Gastrocnemius medialis (tissue), 4 donors: ENCODE measurements at regions not wholly inside any gene's neighbourhood (a gene's known extent, or its start where the extent isn't known, plus 50 kb on each side); places are given as distances from the start of the nearest gene placed in this dataset.

Experiments used
- ATAC-seq, 2 donors: fragments of 150-250 bp; one replicate each; pipeline ENCODE4 v1.9.1; 2016
- DNase-seq, 2 donors: peaks; one replicate each; pipeline ENCODE4 v3.0.0-alpha.2; 2019
- H3K27ac ChIP-seq, 4 donors: fragments of 200-600 bp; sonication (generic); 1 replicate in 1 of 4; 2 replicates in 3 of 4; pipeline ENCODE4 v1.5.1; 2016 to 2018; ENCODE audit warnings: mild to moderate bottlenecking in 2 of 4, moderate library complexity in 1 of 4
- H3K27me3 ChIP-seq, 3 donors: fragments of 200-600 bp; sonication (generic) in 2 of 3; 1 replicate in 1 of 3; 2 replicates in 2 of 3; pipeline versions ENCODE4 v1.5.1 to v1.6.0; 2016 to 2019; ENCODE audit warnings: mild to moderate bottlenecking in 1 of 3, moderate library complexity in 1 of 3
- H3K36me3 ChIP-seq, 2 donors: fragments of 200-600 bp; sonication (generic) in 1 of 2; one replicate each; pipeline ENCODE4 v1.5.1; 2017 to 2018
- H3K4me1 ChIP-seq, 2 donors: fragments of 200-600 bp; sonication (generic) in 1 of 2; one replicate each; pipeline ENCODE4 v1.5.1; 2016 to 2017; ENCODE audit warnings: mild to moderate bottlenecking in 2 of 2
- H3K4me3 ChIP-seq, 4 donors: fragments of 200-600 bp; sonication (generic) in 3 of 4; 1 replicate in 1 of 4; 2 replicates in 3 of 4; pipeline ENCODE4 v1.5.1; 2016 to 2019; ENCODE audit warnings: mild to moderate bottlenecking in 2 of 4
- H3K9me3 ChIP-seq, 3 donors: fragments of 200-600 bp; sonication (generic) in 2 of 3; 1 replicate in 1 of 3; 2 replicates in 2 of 3; pipeline ENCODE4 v1.5.1; 2016 to 2019
- CTCF ChIP-seq, 5 experiments: fragments of 450-650 bp in 3 of 5; fragments of 200-600 bp in 2 of 5; sonication (generic) in 2 of 5; IDR thresholded peaks in 4 of 5; conservative IDR thresholded peaks in 1 of 5; 1 replicate in 4 of 5; 2 replicates in 1 of 5; pipeline ENCODE4 v1.5.1; 2016 to 2019; ENCODE audit warnings: antibody characterized with exemption in 5 of 5, mild to moderate bottlenecking in 3 of 5, moderate library complexity in 3 of 5
- POLR2A ChIP-seq, 2 donors: fragments of 450-650 bp; IDR thresholded peaks; one replicate each; pipeline ENCODE4 v1.6.1; 2017; ENCODE audit warnings: antibody characterized with exemption in 2 of 2, mild to moderate bottlenecking in 2 of 2, moderate library complexity in 2 of 2
- in situ Hi-C, 4 donors: fragments of 200-750 bp; cut with MboI; loops; one replicate each; pipeline versions ENCODE4 v1.15.0 to v1.8.0; 2017; ENCODE audit warnings: low sequenced_read_pairs in 4 of 4
- intact Hi-C: fragments of 100-400 bp; cut with DNase I; formaldehyde crosslinking; loops from one replicate; pipeline ENCODE4 v1.15.1; 2023; ENCODE audit warnings: low total_unique reads

GRCh38 chr20:55740076-55740475 is 265.2 kb downstream of the CBLN4 start:
- no peak for DNase-seq

GRCh38 chr20:55730321-55730720 is 275.0 kb downstream of the CBLN4 start:
- H3K9me3 ChIP-seq: no peaks in the 10 kb centered on the region

More at GRCh38 chr20:55740076-55740475, 265.2 kb downstream of the CBLN4 start:
- intact Hi-C loops (no loop called here), in situ Hi-C loops (no loop called here)
- H3K4me3 ChIP-seq: no peak overlapping the region
- H3K9me3 ChIP-seq: no peaks in the 10 kb centered on the region
- no peak for TF ChIP-seq CTCF (IDR thresholded peaks at IDR 0.05 in 4 of 5, conservative IDR thresholded peaks at IDR 0.05 in 1 of 5)
- no peak for TF ChIP-seq POLR2A (IDR thresholded peaks at IDR 0.05)
- no peaks in the 10 kb centered on the region for H3K36me3 ChIP-seq
- H3K4me1 ChIP-seq: no peaks in the 10 kb centered on the region
- no peak for ATAC-seq
- no peak overlapping the region for H3K27ac ChIP-seq
- H3K27me3 ChIP-seq: no peaks in the 10 kb centered on the region

GRCh38 chr20:55714736-55715135 is 290.6 kb downstream of the CBLN4 start:
- TF ChIP-seq POLR2A (IDR thresholded peaks at IDR 0.05) (no peak), CTCF (IDR thresholded peaks at IDR 0.05 in 4 of 5, conservative IDR thresholded peaks at IDR 0.05 in 1 of 5) (no peak)
- no peaks in the 10 kb centered on the region for H3K9me3 ChIP-seq
- ATAC-seq (no peak), DNase-seq (no peak)
- intact Hi-C loops: no loop called here
- no peak overlapping the region for H3K4me3 ChIP-seq
- H3K4me1 ChIP-seq: no peaks in the 10 kb centered on the region
- no peaks in the 10 kb centered on the region for H3K36me3 ChIP-seq
- no peaks in the 10 kb centered on the region for H3K27me3 ChIP-seq
- in situ Hi-C loops: no loop called here
- no peak overlapping the region for H3K27ac ChIP-seq

More at GRCh38 chr20:55730321-55730720, 275.0 kb downstream of the CBLN4 start:
- Histone ChIP-seq H3K27ac (no peak overlapping the region), H3K27me3 (no peaks in the 10 kb centered on the region), H3K4me3 (no peak overlapping the region), H3K4me1 (no peaks in the 10 kb centered on the region), H3K36me3 (no peaks in the 10 kb centered on the region)
- intact Hi-C loops: no loop called here
- no peak for DNase-seq
- in situ Hi-C loops: no loop called here
- no peak for TF ChIP-seq CTCF (IDR thresholded peaks at IDR 0.05 in 4 of 5, conservative IDR thresholded peaks at IDR 0.05 in 1 of 5)
- TF ChIP-seq POLR2A (IDR thresholded peaks at IDR 0.05): no peak
- no peak for ATAC-seq

- Histone ChIP-seq H3K27ac (no peak overlapping the region), H3K36me3 (no peaks in the 10 kb centered on the region), H3K27me3 (no peaks in the 10 kb centered on the region), H3K4me1 (no peaks in the 10 kb centered on the region), H3K4me3 (no peak overlapping the region), H3K9me3 (no peaks in the 10 kb centered on the region)
- intact Hi-C loops (no loop called here), in situ Hi-C loops (no loop called here)
- DNase-seq (no peak), ATAC-seq (no peak)
- TF ChIP-seq CTCF (IDR thresholded peaks at IDR 0.05 in 4 of 5, conservative IDR thresholded peaks at IDR 0.05 in 1 of 5): no peak
- TF ChIP-seq POLR2A (IDR thresholded peaks at IDR 0.05): no peak
Observed at GRCh38 chr20:55714082-55714481, 291.2 kb downstream of the CBLN4 start.

- no peak overlapping the region for H3K27ac ChIP-seq
- H3K4me1 ChIP-seq: no peaks in the 10 kb centered on the region
- H3K27me3 ChIP-seq: no peaks in the 10 kb centered on the region
- no peak overlapping the region for H3K4me3 ChIP-seq
- in situ Hi-C loops: no loop called here
- no peak for DNase-seq
- TF ChIP-seq POLR2A (IDR thresholded peaks at IDR 0.05): no peak
- TF ChIP-seq CTCF (IDR thresholded peaks at IDR 0.05 in 4 of 5, conservative IDR thresholded peaks at IDR 0.05 in 1 of 5): no peak
- intact Hi-C loops: no loop called here
- no peaks in the 10 kb centered on the region for H3K9me3 ChIP-seq
- no peak for ATAC-seq
- H3K36me3 ChIP-seq: no peaks in the 10 kb centered on the region
Observed at GRCh38 chr20:55704458-55704857, 300.9 kb downstream of the CBLN4 start.
